ENCODE measurements at regions not wholly inside any gene's neighbourhood (a gene's known extent, or its start where the extent isn't known, plus 50 kb on each side); places are given as distances from the start of the nearest gene placed in this dataset.

DNA sequence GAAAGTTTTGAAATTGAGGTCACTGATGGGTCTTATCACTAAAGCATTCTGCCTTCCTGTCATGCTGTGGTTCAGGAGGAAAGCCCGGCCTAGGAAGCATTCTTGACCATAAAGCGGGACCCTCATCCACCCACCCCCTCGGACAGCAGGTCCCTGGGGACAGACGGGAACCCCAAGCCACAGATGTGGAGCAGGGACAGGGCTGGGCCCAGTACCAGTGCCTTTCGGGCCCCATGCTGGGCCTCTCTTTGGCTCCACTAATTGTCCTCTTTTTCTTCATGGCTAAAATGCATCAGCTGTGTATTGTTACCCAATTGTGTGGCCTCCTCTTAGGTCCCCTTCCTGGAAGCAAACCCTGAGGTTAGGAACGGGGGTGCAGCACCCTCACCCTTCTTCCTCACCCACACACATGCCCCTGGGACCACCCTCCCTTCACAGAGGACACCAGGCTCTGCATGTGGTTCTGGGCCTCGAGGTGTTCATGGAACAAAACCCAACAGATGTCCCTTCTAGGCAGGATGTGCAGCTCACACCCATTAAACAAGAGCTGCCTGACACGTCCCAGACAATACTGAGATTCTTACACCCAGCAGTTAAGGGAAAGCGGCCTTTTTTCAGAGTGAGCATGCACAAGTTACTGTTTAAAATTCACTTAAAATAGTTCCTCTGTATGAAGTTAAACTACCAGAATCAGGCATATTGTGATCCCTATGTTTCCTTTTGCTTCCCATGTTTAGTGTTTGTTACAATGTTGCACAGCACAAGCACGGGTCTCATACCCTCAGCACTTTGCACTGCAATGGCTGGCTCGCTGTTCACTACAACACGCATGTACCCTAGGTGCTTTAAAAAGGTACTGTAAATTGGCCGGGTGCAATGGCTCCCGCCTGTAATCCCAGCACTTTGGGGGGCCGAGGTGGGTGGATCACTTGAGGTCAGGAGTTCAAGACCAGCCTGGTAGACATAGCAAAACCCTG, 807.6 kb downstream of the BRD1 start:
- TF ChIP-seq POLR2AphosphoS5 (IDR thresholded peaks at IDR 0.05): no peak
- TF ChIP-seq CTCF (IDR thresholded peaks at IDR 0.05): no peak
